ENCODE measurements at regions not wholly inside any gene's neighbourhood (a gene's known extent, or its start where the extent isn't known, plus 50 kb on each side); places are given as distances from the start of the nearest gene placed in this dataset.

DNA sequence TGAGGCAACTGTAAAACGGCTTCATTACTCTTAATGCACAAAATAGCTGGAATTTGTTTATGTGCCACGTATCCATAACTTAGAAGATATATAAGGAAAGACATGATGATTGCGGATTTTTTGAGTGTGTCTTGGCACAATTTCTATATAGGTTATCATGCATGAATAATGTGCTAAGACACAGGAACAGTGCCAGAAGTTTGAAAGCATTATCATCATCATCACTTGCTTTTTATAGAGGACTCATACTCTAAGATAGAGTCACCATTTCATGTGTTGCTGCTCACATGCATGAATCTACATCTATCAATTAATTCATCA, 113.4 kb downstream of the ELOVL4 start:
- H3K27ac Mint-ChIP-seq = no peak overlapping the region
- no CpG with 5 or more reads among the region's 3 CpGs for WGBS (ENCODE audit: insufficient coverage)
- no peaks in the 10 kb centered on the region for H3K9me3 ChIP-seq (replicated peaks in 1 of 2; ENCODE audit: control insufficient read depth in 1 of 2, insufficient read depth in 1 of 2, low read length in 2 of 2)

GRCh38 chr6:79833264-79833963, 113.9 kb downstream of the ELOVL4 start:
- Mint-ChIP-seq H3K36me3 (no peaks in the 10 kb centered on the region), H3K4me1 (no peaks in the 10 kb centered on the region), H3K27me3 (ENCODE audit: low read depth in 3 of 3) (peaks cover 4 to 7% (median 7%) of the 10 kb centered on the region in 3 donors), H3K4me3 (no peak overlapping the region), H3K27ac (peak overlapping the region in 1 of 7 donors; percentile 23), H3K9me3 (no peaks in the 10 kb centered on the region)
- no CpG with 5 or more reads among the region's 2 CpGs for WGBS (ENCODE audit: insufficient coverage)
- Histone ChIP-seq H3K4me3 (replicated peaks in 1 of 3; ENCODE audit: low read depth in 2 of 3, low read length in 3 of 3) (no peak overlapping the region), H3K36me3 (replicated peaks in 1 of 2; ENCODE audit: control insufficient read depth in 1 of 2, insufficient read depth in 2 of 2, low read length in 2 of 2) (no peaks in the 10 kb centered on the region), H4K20me1 (ENCODE audit: insufficient read depth, low read length) (no peaks in the 10 kb centered on the region), H3K9me3 (replicated peaks in 1 of 2; ENCODE audit: control insufficient read depth in 1 of 2, insufficient read depth in 1 of 2, low read length in 2 of 2) (no peaks in the 10 kb centered on the region), H3K4me1 (ENCODE audit: control insufficient read depth in 1 of 2, insufficient read depth in 2 of 2, low read length in 2 of 2) (no peaks in the 10 kb centered on the region), H2AFZ (ENCODE audit: insufficient read depth, low read depth, low read length, poor library complexity, severe bottlenecking) (no peak overlapping the region), H3K4me2 (replicated peaks; ENCODE audit: extremely low read depth, low read length, poor library complexity, severe bottlenecking) (no peak overlapping the region), H3K9ac (ENCODE audit: insufficient read depth, low read length, poor library complexity, severe bottlenecking) (no peak overlapping the region), H3K79me2 (ENCODE audit: insufficient read depth, low read length) (no peaks in the 10 kb centered on the region), H3K27ac (ENCODE audit: low read depth in 1 of 2, low read length in 2 of 2) (no peak overlapping the region), H3K27me3 (ENCODE audit: control insufficient read depth in 2 of 2, insufficient read depth in 2 of 2, low read length in 2 of 2) (no peaks in the 10 kb centered on the region)
- TF ChIP-seq, protein P1, sequence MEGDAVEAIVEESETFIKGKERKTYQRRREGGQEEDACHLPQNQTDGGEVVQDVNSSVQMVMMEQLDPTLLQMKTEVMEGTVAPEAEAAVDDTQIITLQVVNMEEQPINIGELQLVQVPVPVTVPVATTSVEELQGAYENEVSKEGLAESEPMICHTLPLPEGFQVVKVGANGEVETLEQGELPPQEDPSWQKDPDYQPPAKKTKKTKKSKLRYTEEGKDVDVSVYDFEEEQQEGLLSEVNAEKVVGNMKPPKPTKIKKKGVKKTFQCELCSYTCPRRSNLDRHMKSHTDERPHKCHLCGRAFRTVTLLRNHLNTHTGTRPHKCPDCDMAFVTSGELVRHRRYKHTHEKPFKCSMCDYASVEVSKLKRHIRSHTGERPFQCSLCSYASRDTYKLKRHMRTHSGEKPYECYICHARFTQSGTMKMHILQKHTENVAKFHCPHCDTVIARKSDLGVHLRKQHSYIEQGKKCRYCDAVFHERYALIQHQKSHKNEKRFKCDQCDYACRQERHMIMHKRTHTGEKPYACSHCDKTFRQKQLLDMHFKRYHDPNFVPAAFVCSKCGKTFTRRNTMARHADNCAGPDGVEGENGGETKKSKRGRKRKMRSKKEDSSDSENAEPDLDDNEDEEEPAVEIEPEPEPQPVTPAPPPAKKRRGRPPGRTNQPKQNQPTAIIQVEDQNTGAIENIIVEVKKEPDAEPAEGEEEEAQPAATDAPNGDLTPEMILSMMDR (IDR thresholded peaks at IDR 0.05) = no peak
- no peak for DNase-seq
- intact Hi-C loops (cut with micrococcal nuclease) = no loop called here

More for the DNA sequence above, 113.4 kb downstream of the ELOVL4 start:
- H3K79me2 ChIP-seq (ENCODE audit: insufficient read depth, low read length) = no peaks in the 10 kb centered on the region
- no peak overlapping the region for H3K27ac ChIP-seq (ENCODE audit: low read depth in 1 of 2, low read length in 2 of 2)
- no peaks in the 10 kb centered on the region for H3K36me3 Mint-ChIP-seq
- no peaks in the 10 kb centered on the region for H3K36me3 ChIP-seq (replicated peaks in 1 of 2; ENCODE audit: control insufficient read depth in 1 of 2, insufficient read depth in 2 of 2, low read length in 2 of 2)
- intact Hi-C loops (cut with micrococcal nuclease) = no loop called here
- no peak for DNase-seq
- H3K4me1 ChIP-seq (ENCODE audit: control insufficient read depth in 1 of 2, insufficient read depth in 2 of 2, low read length in 2 of 2) = no peaks in the 10 kb centered on the region
- no peak overlapping the region for H3K4me3 Mint-ChIP-seq
- H3K9ac ChIP-seq (ENCODE audit: insufficient read depth, low read length, poor library complexity, severe bottlenecking) = no peak overlapping the region
- H3K4me1 Mint-ChIP-seq = no peaks in the 10 kb centered on the region
- H3K27me3 Mint-ChIP-seq (ENCODE audit: low read depth in 3 of 3) = peaks cover 4 to 7% (median 7%) of the 10 kb centered on the region in 3 donors
- H3K4me3 ChIP-seq (replicated peaks in 1 of 3; ENCODE audit: low read depth in 2 of 3, low read length in 3 of 3) = no peak overlapping the region
- H2AFZ ChIP-seq (ENCODE audit: insufficient read depth, low read depth, low read length, poor library complexity, severe bottlenecking) = no peak overlapping the region
- no peaks in the 10 kb centered on the region for H3K9me3 Mint-ChIP-seq
- TF ChIP-seq, protein P1 (IDR thresholded peaks at IDR 0.05) = no peak
- H3K27me3 ChIP-seq (ENCODE audit: control insufficient read depth in 2 of 2, insufficient read depth in 2 of 2, low read length in 2 of 2) = no peaks in the 10 kb centered on the region
- H3K4me2 ChIP-seq (replicated peaks; ENCODE audit: extremely low read depth, low read length, poor library complexity, severe bottlenecking) = no peak overlapping the region
- no peaks in the 10 kb centered on the region for H4K20me1 ChIP-seq (ENCODE audit: insufficient read depth, low read length)

Data from CD14-positive monocyte (primary cell).